ENCODE measurements at regions not wholly inside any gene's neighbourhood (a gene's known extent, or its start where the extent isn't known, plus 50 kb on each side); places are given as distances from the start of the nearest gene placed in this dataset.
A peak's percentile ranks its signal among the peaks of the same experiment; 100 is the strongest.

GRCh38 chr1:8115769-8116167, 89.7 kb upstream of the ERRFI1 start:
- H3K27ac ChIP-seq (replicated peaks; ENCODE audit: low read length): no peak overlapping the region
- H4K8ac ChIP-seq (ENCODE audit: low read depth, low read length): no peak overlapping the region
- H3K9me3 ChIP-seq (replicated peaks in 1 of 2; ENCODE audit: control insufficient read depth in 2 of 2, insufficient read depth in 1 of 2, low read depth in 1 of 2, low read length in 2 of 2): no peaks in the 10 kb centered on the region
- no peak overlapping the region for H3K14ac ChIP-seq (ENCODE audit: low read length)
- no peak overlapping the region for H3K23ac ChIP-seq (ENCODE audit: low read depth, low read length, poor library complexity)
- H2BK5ac ChIP-seq (ENCODE audit: low read length): no peak overlapping the region
- no peak overlapping the region for H3K4me3 ChIP-seq (ENCODE audit: low read length in 2 of 2)
- H4K91ac ChIP-seq (ENCODE audit: low read depth, low read length, poor library complexity): no peak overlapping the region
- no peak overlapping the region for H2BK120ac ChIP-seq (ENCODE audit: low read depth, low read length)
- H3K18ac ChIP-seq (ENCODE audit: low read length): no peak overlapping the region
- H2AK5ac ChIP-seq (ENCODE audit: low read depth, low read length): no peak overlapping the region
- no peak overlapping the region for H2BK12ac ChIP-seq (ENCODE audit: low read length)
- H3K9ac ChIP-seq (ENCODE audit: low read depth, low read length, poor library complexity): no peak overlapping the region
- H2BK15ac ChIP-seq (ENCODE audit: low read length): no peak overlapping the region
- H3K4me2 ChIP-seq (ENCODE audit: insufficient read depth, low read length, poor library complexity, severe bottlenecking): no peak overlapping the region
- DNase-seq (ENCODE audit: low spot score): no peak
- H3K79me1 ChIP-seq (ENCODE audit: low read depth, low read length): no peaks in the 10 kb centered on the region
- no peak overlapping the region for H3K4ac ChIP-seq (ENCODE audit: low read length)
- WGBS, 2 donors (ENCODE audit: extremely low coverage in 2 of 2, insufficient read length in 2 of 2, insufficient replicate concordance in 1 of 2): no CpG with 5 or more reads among the region's 9 CpGs
- H3K36me3 ChIP-seq (replicated peaks in 1 of 2; ENCODE audit: control insufficient read depth in 2 of 2, insufficient read depth in 2 of 2, low read length in 2 of 2): no peaks in the 10 kb centered on the region
- no peaks in the 10 kb centered on the region for H3K27me3 ChIP-seq (ENCODE audit: control insufficient read depth in 3 of 3, insufficient read depth in 3 of 3, low read depth in 1 of 3, low read length in 3 of 3)
- H3K4me1 ChIP-seq (ENCODE audit: control insufficient read depth in 2 of 2, insufficient read depth in 1 of 2, low read depth in 1 of 2, low read length in 2 of 2): peaks cover 8 to 11% of the 10 kb centered on the region in 2 donors
- peak overlapping the region; percentile 47 for H2AFZ ChIP-seq (ENCODE audit: low read length)

GRCh38 chr1:8115031-8115768, 89.1 kb upstream of the ERRFI1 start:
- Histone ChIP-seq H3K4me2 (ENCODE audit: insufficient read depth, low read length, poor library complexity, severe bottlenecking) (no peak overlapping the region), H3K9ac (ENCODE audit: low read depth, low read length, poor library complexity) (no peak overlapping the region), H2BK120ac (ENCODE audit: low read depth, low read length) (no peak overlapping the region), H3K27me3 (ENCODE audit: control insufficient read depth in 3 of 3, insufficient read depth in 3 of 3, low read depth in 1 of 3, low read length in 3 of 3) (no peaks in the 10 kb centered on the region), H3K18ac (ENCODE audit: low read length) (no peak overlapping the region), H3K23ac (ENCODE audit: low read depth, low read length, poor library complexity) (no peak overlapping the region), H2BK15ac (ENCODE audit: low read length) (no peak overlapping the region), H4K8ac (ENCODE audit: low read depth, low read length) (no peak overlapping the region), H4K91ac (ENCODE audit: low read depth, low read length, poor library complexity) (no peak overlapping the region), H2BK12ac (ENCODE audit: low read length) (no peak overlapping the region), H3K9me3 (replicated peaks in 1 of 2; ENCODE audit: control insufficient read depth in 2 of 2, insufficient read depth in 1 of 2, low read depth in 1 of 2, low read length in 2 of 2) (no peaks in the 10 kb centered on the region), H3K4me1 (ENCODE audit: control insufficient read depth in 2 of 2, insufficient read depth in 1 of 2, low read depth in 1 of 2, low read length in 2 of 2) (peaks cover 8 to 11% of the 10 kb centered on the region in 2 donors), H3K79me1 (ENCODE audit: low read depth, low read length) (no peaks in the 10 kb centered on the region), H3K27ac (replicated peaks; ENCODE audit: low read length) (no peak overlapping the region), H3K14ac (ENCODE audit: low read length) (no peak overlapping the region), H3K4ac (ENCODE audit: low read length) (no peak overlapping the region), H2AFZ (ENCODE audit: low read length) (peak overlapping the region; percentile 47), H3K4me3 (ENCODE audit: low read length in 2 of 2) (no peak overlapping the region), H2AK5ac (ENCODE audit: low read depth, low read length) (no peak overlapping the region), H3K36me3 (replicated peaks in 1 of 2; ENCODE audit: control insufficient read depth in 2 of 2, insufficient read depth in 2 of 2, low read length in 2 of 2) (no peaks in the 10 kb centered on the region), H2BK5ac (ENCODE audit: low read length) (no peak overlapping the region)
- WGBS, 2 donors (ENCODE audit: extremely low coverage in 2 of 2, insufficient read length in 2 of 2, insufficient replicate concordance in 1 of 2): no CpG with 5 or more reads among the region's 10 CpGs
- no peak for DNase-seq (ENCODE audit: low spot score)

GRCh38 chr1:8113262-8114220, 87.4 kb upstream of the ERRFI1 start:
- peak overlapping the region; percentile 2 for H3K27ac ChIP-seq (replicated peaks; ENCODE audit: low read length)

More at GRCh38 chr1:8113262-8114220, 87.4 kb upstream of the ERRFI1 start:
- no CpG with 5 or more reads among the region's 17 CpGs for WGBS, 2 donors (ENCODE audit: extremely low coverage in 2 of 2, insufficient read length in 2 of 2, insufficient replicate concordance in 1 of 2)
- Histone ChIP-seq H3K23ac (ENCODE audit: low read depth, low read length, poor library complexity) (no peak overlapping the region), H2BK12ac (ENCODE audit: low read length) (peak overlapping the region; percentile 43), H3K4me1 (ENCODE audit: control insufficient read depth in 2 of 2, insufficient read depth in 1 of 2, low read depth in 1 of 2, low read length in 2 of 2) (peaks cover 8 to 11% of the 10 kb centered on the region in 2 donors), H3K14ac (ENCODE audit: low read length) (no peak overlapping the region), H2AK5ac (ENCODE audit: low read depth, low read length) (no peak overlapping the region), H2BK5ac (ENCODE audit: low read length) (no peak overlapping the region), H2BK15ac (ENCODE audit: low read length) (no peak overlapping the region), H4K8ac (ENCODE audit: low read depth, low read length) (no peak overlapping the region), H3K79me1 (ENCODE audit: low read depth, low read length) (no peaks in the 10 kb centered on the region), H3K4me3 (ENCODE audit: low read length in 2 of 2) (no peak overlapping the region), H4K91ac (ENCODE audit: low read depth, low read length, poor library complexity) (no peak overlapping the region), H3K18ac (ENCODE audit: low read length) (peak overlapping the region; percentile 31), H2AFZ (ENCODE audit: low read length) (peak overlapping the region; percentile 74), H3K4me2 (ENCODE audit: insufficient read depth, low read length, poor library complexity, severe bottlenecking) (no peak overlapping the region), H2BK120ac (ENCODE audit: low read depth, low read length) (no peak overlapping the region), H3K9ac (ENCODE audit: low read depth, low read length, poor library complexity) (no peak overlapping the region), H3K4ac (ENCODE audit: low read length) (no peak overlapping the region), H3K9me3 (replicated peaks in 1 of 2; ENCODE audit: control insufficient read depth in 2 of 2, insufficient read depth in 1 of 2, low read depth in 1 of 2, low read length in 2 of 2) (no peaks in the 10 kb centered on the region), H3K27me3 (ENCODE audit: control insufficient read depth in 3 of 3, insufficient read depth in 3 of 3, low read depth in 1 of 3, low read length in 3 of 3) (no peaks in the 10 kb centered on the region), H3K36me3 (replicated peaks in 1 of 2; ENCODE audit: control insufficient read depth in 2 of 2, insufficient read depth in 2 of 2, low read length in 2 of 2) (no peaks in the 10 kb centered on the region)
- DNase-seq (ENCODE audit: low spot score): no peak

Data from neuronal stem cell (in vitro differentiated cells).